Prostate gland (tissue), 2 donors: ENCODE measurements at regions not wholly inside any gene's neighbourhood (a gene's known extent, or its start where the extent isn't known, plus 50 kb on each side); places are given as distances from the start of the nearest gene placed in this dataset.

ENCODE experiments used
- DNase-seq: peaks from one replicate; pipeline ENCODE4 v3.0.0-alpha.2; 2019; ENCODE audit warnings: low spot score
- H3K27ac ChIP-seq, 2 donors: fragments of 200-600 bp; sonication (generic); 2 replicates each; pipeline ENCODE4 v1.5.1; 2017 to 2019
- H3K27me3 ChIP-seq: fragments of 200-600 bp; sonication (generic); replicated peaks from 2 replicates; pipeline ENCODE4 v1.5.1; 2019; ENCODE audit not compliant: insufficient read depth
- H3K36me3 ChIP-seq, 2 donors: fragments of 200-600 bp; sonication (generic); 1 replicate in 1 of 2; 2 replicates in 1 of 2; pipeline versions ENCODE4 v1.5.1 to v1.8.1; 2017 to 2019
- H3K4me1 ChIP-seq: fragments of 200-600 bp; sonication (generic); replicated peaks from 2 replicates; pipeline ENCODE4 v1.5.1; 2019
- H3K4me3 ChIP-seq, 2 donors: fragments of 200-600 bp; sonication (generic); 2 replicates each; pipeline ENCODE4 v1.5.1; 2017 to 2019
- H3K9me3 ChIP-seq: fragments of 200-600 bp; sonication (generic); 2 replicates; pipeline ENCODE4 v1.5.1; 2017
- POLR2A ChIP-seq: fragments of 450-650 bp; IDR thresholded peaks from one replicate; pipeline ENCODE4 v1.6.1; 2016; ENCODE audit warnings: antibody characterized with exemption, mild to moderate bottlenecking
- POLR2AphosphoS5 ChIP-seq: sonication (generic); formaldehyde crosslinking; IDR thresholded peaks from one replicate; pipeline ENCODE4 v1.6.1; 2017; ENCODE audit warnings: antibody characterized with exemption
- WGBS: methylation state at CpG from one replicate; pipeline ENCODE4 v1.1.5; 2018; 5-methylcytosine and 5-hydroxymethylcytosine counted together
- intact Hi-C: fragments of 100-400 bp; cut with DNase I; formaldehyde crosslinking; loops from one replicate; pipeline ENCODE4 v1.14.2; 2022
- TF ChIP-seq, protein P1 (sequence below), 4 experiments: fragments of 200-600 bp in 2 of 4; fragments of 450-650 bp in 2 of 4; sonication (generic) in 2 of 4; IDR thresholded peaks; 1 replicate in 3 of 4; 2 replicates in 1 of 4; pipeline ENCODE4 v1.5.1; 2016 to 2019; ENCODE audit warnings: antibody characterized with exemption in 4 of 4, mild to moderate bottlenecking in 2 of 4, moderate library complexity in 2 of 4

GRCh38 chr13:111443981-111444380, 123.5 kb downstream of the TEX29 start:
- no peak for DNase-seq
- WGBS: 88% methylated on average over 2 of the region's 2 CpGs
- intact Hi-C loops: no loop called here
- H3K36me3 ChIP-seq: no peaks in the 10 kb centered on the region
- no peak overlapping the region for H3K4me3 ChIP-seq
- no peaks in the 10 kb centered on the region for H3K9me3 ChIP-seq
- H3K27ac ChIP-seq: no peak overlapping the region
- TF ChIP-seq POLR2A: no peak
- no peak for TF ChIP-seq POLR2AphosphoS5
- TF ChIP-seq, protein P1, sequence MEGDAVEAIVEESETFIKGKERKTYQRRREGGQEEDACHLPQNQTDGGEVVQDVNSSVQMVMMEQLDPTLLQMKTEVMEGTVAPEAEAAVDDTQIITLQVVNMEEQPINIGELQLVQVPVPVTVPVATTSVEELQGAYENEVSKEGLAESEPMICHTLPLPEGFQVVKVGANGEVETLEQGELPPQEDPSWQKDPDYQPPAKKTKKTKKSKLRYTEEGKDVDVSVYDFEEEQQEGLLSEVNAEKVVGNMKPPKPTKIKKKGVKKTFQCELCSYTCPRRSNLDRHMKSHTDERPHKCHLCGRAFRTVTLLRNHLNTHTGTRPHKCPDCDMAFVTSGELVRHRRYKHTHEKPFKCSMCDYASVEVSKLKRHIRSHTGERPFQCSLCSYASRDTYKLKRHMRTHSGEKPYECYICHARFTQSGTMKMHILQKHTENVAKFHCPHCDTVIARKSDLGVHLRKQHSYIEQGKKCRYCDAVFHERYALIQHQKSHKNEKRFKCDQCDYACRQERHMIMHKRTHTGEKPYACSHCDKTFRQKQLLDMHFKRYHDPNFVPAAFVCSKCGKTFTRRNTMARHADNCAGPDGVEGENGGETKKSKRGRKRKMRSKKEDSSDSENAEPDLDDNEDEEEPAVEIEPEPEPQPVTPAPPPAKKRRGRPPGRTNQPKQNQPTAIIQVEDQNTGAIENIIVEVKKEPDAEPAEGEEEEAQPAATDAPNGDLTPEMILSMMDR (IDR thresholded peaks at IDR 0.05): no peak
- no peaks in the 10 kb centered on the region for H3K27me3 ChIP-seq
- H3K4me1 ChIP-seq: no peaks in the 10 kb centered on the region

DNA sequence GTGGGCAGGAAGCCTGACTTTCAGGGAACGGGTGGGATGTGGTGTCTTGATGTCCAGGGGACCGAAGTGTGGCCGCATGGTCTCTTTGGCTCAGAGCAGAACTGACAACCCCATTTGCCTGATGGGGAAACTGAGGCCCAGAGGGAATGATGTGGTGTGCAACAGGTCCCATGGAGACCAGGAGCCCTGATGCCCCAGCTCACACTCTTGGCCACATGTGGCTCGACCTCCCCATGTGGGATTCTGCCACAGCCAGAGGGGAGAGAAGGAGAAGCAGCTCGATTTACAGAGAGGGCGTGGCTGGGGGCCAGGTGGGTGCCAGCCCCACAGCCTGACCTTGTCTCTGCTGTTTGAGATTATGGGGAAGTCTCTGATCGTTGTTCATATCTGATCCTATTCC, 128.1 kb downstream of the TEX29 start:
- intact Hi-C loops: no loop called here
- Histone ChIP-seq H3K36me3 (no peaks in the 10 kb centered on the region), H3K4me3 (no peak overlapping the region), H3K9me3 (no peaks in the 10 kb centered on the region), H3K27me3 (no peaks in the 10 kb centered on the region), H3K27ac (no peak overlapping the region), H3K4me1 (no peaks in the 10 kb centered on the region)
- no peak for DNase-seq
- WGBS: 67% methylated on average over 7 of the region's 7 CpGs
- TF ChIP-seq, protein P1 (IDR thresholded peaks at IDR 0.05): no peak
- no peak for TF ChIP-seq POLR2A
- no peak for TF ChIP-seq POLR2AphosphoS5

DNA sequence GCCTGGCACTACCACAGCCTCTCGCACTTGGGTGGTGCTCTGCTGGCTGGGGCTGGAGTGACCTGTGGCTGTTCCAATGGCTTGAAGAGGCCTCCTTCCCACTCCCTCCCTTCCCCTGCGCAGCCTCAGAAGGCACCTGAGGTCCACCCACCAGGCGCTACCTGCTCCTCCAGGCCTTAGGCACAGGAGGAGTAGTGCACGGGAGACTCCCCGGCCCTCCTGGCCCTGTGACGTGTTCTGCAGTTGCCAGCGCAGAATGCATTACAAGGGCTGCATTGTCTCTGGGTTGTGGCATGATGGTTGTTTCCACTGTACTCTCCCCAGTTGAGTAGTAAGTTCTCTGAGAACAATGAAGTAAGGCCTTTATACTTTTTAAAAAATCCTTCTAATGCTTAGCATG, 128.6 kb downstream of the TEX29 start:
- Histone ChIP-seq H3K36me3 (no peaks in the 10 kb centered on the region), H3K9me3 (no peaks in the 10 kb centered on the region), H3K27ac (no peak overlapping the region), H3K4me3 (no peak overlapping the region), H3K4me1 (no peaks in the 10 kb centered on the region), H3K27me3 (no peaks in the 10 kb centered on the region)
- 78% methylated on average over 7 of the region's 7 CpGs for WGBS
- intact Hi-C loops: no loop called here
- TF ChIP-seq POLR2AphosphoS5: no peak
- TF ChIP-seq, protein P1 (IDR thresholded peaks at IDR 0.05): no peak
- no peak for TF ChIP-seq POLR2A
- no peak for DNase-seq

DNA sequence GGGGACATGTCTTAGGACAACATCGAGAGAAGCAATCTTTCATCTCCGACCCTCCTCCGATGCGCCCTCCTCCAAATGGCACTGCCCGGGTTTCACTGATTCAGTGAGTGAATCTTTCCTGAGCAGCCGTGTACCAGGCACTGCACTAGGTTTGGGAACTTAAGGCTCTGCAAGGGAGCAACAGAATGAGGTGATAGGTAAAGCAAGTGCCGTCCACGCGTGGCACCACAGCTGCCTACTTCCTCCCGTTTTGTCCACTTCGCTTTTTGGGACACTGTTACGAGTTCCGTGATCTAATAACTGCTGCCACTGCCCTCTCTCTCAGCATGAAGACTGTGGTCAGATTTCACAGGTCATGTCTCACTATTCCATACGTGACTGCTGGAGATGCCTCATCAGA, 131.0 kb downstream of the TEX29 start:
- H3K36me3 ChIP-seq: no peaks in the 10 kb centered on the region
- WGBS: 51% methylated on average over 14 of the region's 14 CpGs
- no peak overlapping the region for H3K4me3 ChIP-seq
- no peak for TF ChIP-seq POLR2AphosphoS5
- no peak for TF ChIP-seq POLR2A
- TF ChIP-seq, protein P1 (IDR thresholded peaks at IDR 0.05): no peak
- intact Hi-C loops: no loop called here
- no peaks in the 10 kb centered on the region for H3K9me3 ChIP-seq
- no peaks in the 10 kb centered on the region for H3K27me3 ChIP-seq
- no peaks in the 10 kb centered on the region for H3K4me1 ChIP-seq
- no peak for DNase-seq
- no peak overlapping the region for H3K27ac ChIP-seq

DNA sequence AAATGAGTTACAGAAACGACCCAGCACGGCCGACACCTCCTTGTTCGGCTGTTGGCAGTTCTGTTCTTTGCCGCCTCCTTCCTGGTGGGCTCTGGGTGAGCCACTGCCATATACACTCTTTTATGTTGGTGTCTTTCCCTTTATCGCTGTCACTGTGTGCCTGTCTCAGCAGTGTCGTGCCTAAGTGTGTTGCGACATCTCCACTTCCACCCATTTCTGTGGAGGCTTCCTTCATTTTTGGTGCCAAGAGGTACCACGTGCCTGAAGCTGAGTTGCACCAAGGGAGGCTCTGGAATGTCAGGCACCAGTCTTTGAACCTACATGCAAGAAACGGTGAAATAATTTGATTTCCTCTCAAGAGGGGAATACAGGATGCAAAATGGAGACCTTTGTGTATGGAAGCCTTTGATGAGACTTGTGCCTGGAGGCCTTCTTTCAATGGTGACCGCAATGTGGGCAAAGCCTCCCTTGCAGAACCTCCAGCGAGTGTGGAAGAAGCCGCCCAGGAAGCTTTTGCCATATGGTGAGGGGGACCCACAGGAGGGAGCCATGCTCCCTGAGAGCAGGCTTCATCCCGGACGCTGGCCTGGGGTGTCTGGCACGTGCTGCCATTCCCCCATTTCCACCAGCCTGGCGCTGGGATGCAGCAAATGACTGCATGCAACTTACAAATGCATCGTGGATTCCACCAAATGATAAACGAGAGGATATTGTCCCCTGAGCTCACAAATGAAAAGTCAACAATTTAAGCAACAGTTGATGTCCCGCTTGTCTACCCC, 136.2 kb downstream of the TEX29 start:
- H3K27ac ChIP-seq: no peak overlapping the region
- no peak overlapping the region for H3K4me3 ChIP-seq
- H3K27me3 ChIP-seq: no peaks in the 10 kb centered on the region
- H3K4me1 ChIP-seq: no peaks in the 10 kb centered on the region
- no peak for DNase-seq
- TF ChIP-seq POLR2AphosphoS5: no peak
- no peak for TF ChIP-seq POLR2A
- TF ChIP-seq, protein P1 (IDR thresholded peaks at IDR 0.05): no peak
- H3K9me3 ChIP-seq: no peaks in the 10 kb centered on the region
- intact Hi-C loops: no loop called here
- H3K36me3 ChIP-seq: no peaks in the 10 kb centered on the region
- WGBS: 91% methylated on average over 20 of the region's 20 CpGs
